ENCODE measurements at regions not wholly inside any gene's neighbourhood (a gene's known extent, or its start where the extent isn't known, plus 50 kb on each side); places are given as distances from the start of the nearest gene placed in this dataset.
"Not testable (repeated sequence)": the region's sequence is repeated elsewhere in the genome, so short reads cannot be mapped to it uniquely, and the experiment has no call there.

GRCh38 chr11:4218857-4219256, 124.3 kb downstream of the RRM1 start:
- H3K9me2 ChIP-seq (ENCODE audit: insufficient read depth); H3K27ac ChIP-seq (ENCODE audit: low read depth, low read length); H3K27me3 ChIP-seq (ENCODE audit: insufficient read depth, low read length); intact Hi-C loops (cut with micrococcal nuclease); H3K4me2 ChIP-seq (ENCODE audit: low read length); CTCF ChIA-PET; H3K4me3 ChIP-seq (replicated peaks in 1 of 2; ENCODE audit: low read depth in 1 of 2, low read length in 2 of 2); H3K36me3 ChIP-seq (ENCODE audit: control insufficient read depth in 1 of 2, insufficient read depth in 2 of 2, low read length in 2 of 2); RAD21 ChIA-PET (ENCODE audit: low non-redundant PET in 1 of 2, low total read pairs in 2 of 2, uncharacterized antibody in 2 of 2, unreplicated experiment in 2 of 2); POLR2A ChIA-PET; H3K79me2 ChIP-seq (ENCODE audit: insufficient read depth, low read length); H3K9ac ChIP-seq (ENCODE audit: low read length); H3K9me3 ChIP-seq (ENCODE audit: control insufficient read depth in 1 of 2, insufficient read depth in 1 of 2, low read depth in 1 of 2, low read length in 2 of 2); BruUV-seq (replicated peaks); H3K4me1 ChIP-seq (ENCODE audit: control insufficient read depth in 1 of 2, insufficient read depth in 2 of 2, low read length in 2 of 2); H4K20me1 ChIP-seq (ENCODE audit: insufficient read depth); H2AFZ ChIP-seq (ENCODE audit: low read depth, low read length, poor library complexity, severe bottlenecking); ATAC-seq; DNase-seq (ENCODE audit: low read depth, low spot score): not testable (repeated sequence)

GRCh38 chr11:4213746-4214145, 119.1 kb downstream of the RRM1 start:
- POLR2A ChIA-PET, result no interaction called here
- intact Hi-C loops (cut with micrococcal nuclease), result no loop called here
- no TSS peak for BruUV-seq (replicated peaks)
- no peak for TF ChIP-seq SRF (IDR thresholded peaks at IDR 0.05; ENCODE audit: low read depth)
- no peak for TF ChIP-seq MAX (IDR thresholded peaks at IDR 0.05)
- no peak for TF ChIP-seq JUND (IDR thresholded peaks at IDR 0.05)
- no peak for TF ChIP-seq TCF7L2 (IDR thresholded peaks at IDR 0.05; ENCODE audit: borderline replicate concordance, extremely low read depth, insufficient read depth, insufficient read length)
- TF ChIP-seq ZBTB33 (IDR thresholded peaks at IDR 0.05; ENCODE audit: extremely low read depth, insufficient replicate concordance, low read length), result no peak
- TF ChIP-seq SIN3A (IDR thresholded peaks at IDR 0.05; ENCODE audit: low read depth), result no peak
- TF ChIP-seq ELF1 (IDR thresholded peaks at IDR 0.05; ENCODE audit: borderline replicate concordance, low read depth), result no peak
- no peak for TF ChIP-seq CBX3 (IDR thresholded peaks at IDR 0.05; ENCODE audit: low read depth)
- TF ChIP-seq REST (IDR thresholded peaks at IDR 0.05; ENCODE audit: low read depth), result no peak
- TF ChIP-seq RAD21 (IDR thresholded peaks at IDR 0.05; ENCODE audit: low read depth), result no peak
- no peak for TF ChIP-seq EGR1 (IDR thresholded peaks at IDR 0.05; ENCODE audit: low read depth)
- no peak for TF ChIP-seq EZH2 (IDR thresholded peaks at IDR 0.05)
- TF ChIP-seq ZFX (IDR thresholded peaks at IDR 0.05), result no peak
- no peak for TF ChIP-seq ZNF274 (IDR thresholded peaks at IDR 0.05; ENCODE audit: low read depth, low read length)
- no peak for TF ChIP-seq POLR2A (IDR thresholded peaks at IDR 0.05; ENCODE audit: borderline replicate concordance, extremely low read depth, insufficient read depth, insufficient read length)
- TF ChIP-seq SP1 (IDR thresholded peaks at IDR 0.05; ENCODE audit: low read depth), result no peak
- TF ChIP-seq EZH2phosphoT487 (IDR thresholded peaks at IDR 0.05; ENCODE audit: borderline replicate concordance), result no peak
- TF ChIP-seq ATF3 (IDR thresholded peaks at IDR 0.05), result no peak

More at GRCh38 chr11:4213746-4214145, 119.1 kb downstream of the RRM1 start:
- H4K20me1 ChIP-seq (ENCODE audit: insufficient read depth), result no peaks in the 10 kb centered on the region
- no peaks in the 10 kb centered on the region for H3K9me2 ChIP-seq (ENCODE audit: insufficient read depth)
- ATAC-seq (no peak), DNase-seq (ENCODE audit: low read depth, low spot score) (no peak)
- ChIA-PET CTCF (interaction anchor here (0.8 kb wide), 1 partner anchor 27 kb away, joined by 4 read pairs; no protein-coding TSS in a partner anchor), RAD21 (ENCODE audit: low non-redundant PET in 1 of 2, low total read pairs in 2 of 2, uncharacterized antibody in 2 of 2, unreplicated experiment in 2 of 2) (no interaction called here)
- H3K36me3 ChIP-seq (ENCODE audit: control insufficient read depth in 1 of 2, insufficient read depth in 2 of 2, low read length in 2 of 2), result no peaks in the 10 kb centered on the region
- no peaks in the 10 kb centered on the region for H3K79me2 ChIP-seq (ENCODE audit: insufficient read depth, low read length)
- H3K4me1 ChIP-seq (ENCODE audit: control insufficient read depth in 1 of 2, insufficient read depth in 2 of 2, low read length in 2 of 2), result no peaks in the 10 kb centered on the region
- no peak overlapping the region for H2AFZ ChIP-seq (ENCODE audit: low read depth, low read length, poor library complexity, severe bottlenecking)
- no peak overlapping the region for H3K27ac ChIP-seq (ENCODE audit: low read depth, low read length)
- H3K9me3 ChIP-seq (ENCODE audit: control insufficient read depth in 1 of 2, insufficient read depth in 1 of 2, low read depth in 1 of 2, low read length in 2 of 2), result no peaks in the 10 kb centered on the region
- H3K27me3 ChIP-seq (ENCODE audit: insufficient read depth, low read length), result peaks cover 9% of the 10 kb centered on the region; the same call in 1 of the 2 replicates
- H3K9ac ChIP-seq (ENCODE audit: low read length), result no peak overlapping the region
- no peak overlapping the region for H3K4me3 ChIP-seq (replicated peaks in 1 of 2; ENCODE audit: low read depth in 1 of 2, low read length in 2 of 2)
- H3K4me2 ChIP-seq (ENCODE audit: low read length), result no peak overlapping the region
